Fibroblast of the aortic adventitia (primary cell): ENCODE measurements at regions not wholly inside any gene's neighbourhood (a gene's known extent, or its start where the extent isn't known, plus 50 kb on each side); places are given as distances from the start of the nearest gene placed in this dataset.

ENCODE experiments used
- DNase-seq: peaks from one replicate; pipeline ENCODE4 v3.0.0-alpha.2; 2010; ENCODE audit warnings: low read depth
- H3K4me3 ChIP-seq: 2 replicates; pipeline ENCODE4 v1.5.1; 2011; ENCODE audit warnings: low read depth, mild to moderate bottlenecking, control low read depth, low read length, moderate library complexity
- TF ChIP-seq, protein P1 (sequence below): IDR thresholded peaks from 2 replicates; pipeline ENCODE4 v1.5.1; 2011; ENCODE audit warnings: mild to moderate bottlenecking, low read length, control low read depth, inconsistent platforms; ENCODE audit not compliant: insufficient read depth

- DNase-seq: no peak
- TF ChIP-seq, protein P1, sequence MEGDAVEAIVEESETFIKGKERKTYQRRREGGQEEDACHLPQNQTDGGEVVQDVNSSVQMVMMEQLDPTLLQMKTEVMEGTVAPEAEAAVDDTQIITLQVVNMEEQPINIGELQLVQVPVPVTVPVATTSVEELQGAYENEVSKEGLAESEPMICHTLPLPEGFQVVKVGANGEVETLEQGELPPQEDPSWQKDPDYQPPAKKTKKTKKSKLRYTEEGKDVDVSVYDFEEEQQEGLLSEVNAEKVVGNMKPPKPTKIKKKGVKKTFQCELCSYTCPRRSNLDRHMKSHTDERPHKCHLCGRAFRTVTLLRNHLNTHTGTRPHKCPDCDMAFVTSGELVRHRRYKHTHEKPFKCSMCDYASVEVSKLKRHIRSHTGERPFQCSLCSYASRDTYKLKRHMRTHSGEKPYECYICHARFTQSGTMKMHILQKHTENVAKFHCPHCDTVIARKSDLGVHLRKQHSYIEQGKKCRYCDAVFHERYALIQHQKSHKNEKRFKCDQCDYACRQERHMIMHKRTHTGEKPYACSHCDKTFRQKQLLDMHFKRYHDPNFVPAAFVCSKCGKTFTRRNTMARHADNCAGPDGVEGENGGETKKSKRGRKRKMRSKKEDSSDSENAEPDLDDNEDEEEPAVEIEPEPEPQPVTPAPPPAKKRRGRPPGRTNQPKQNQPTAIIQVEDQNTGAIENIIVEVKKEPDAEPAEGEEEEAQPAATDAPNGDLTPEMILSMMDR: no peak
- no peak overlapping the region for H3K4me3 ChIP-seq
Observed at GRCh38 chr4:34731070-34731469, 1513.2 kb downstream of the ARAP2 start.

- no peak overlapping the region for H3K4me3 ChIP-seq
- TF ChIP-seq, protein P1: no peak
- no peak for DNase-seq
Observed at GRCh38 chr4:34732176-34732950, 1512.0 kb downstream of the ARAP2 start.

DNA sequence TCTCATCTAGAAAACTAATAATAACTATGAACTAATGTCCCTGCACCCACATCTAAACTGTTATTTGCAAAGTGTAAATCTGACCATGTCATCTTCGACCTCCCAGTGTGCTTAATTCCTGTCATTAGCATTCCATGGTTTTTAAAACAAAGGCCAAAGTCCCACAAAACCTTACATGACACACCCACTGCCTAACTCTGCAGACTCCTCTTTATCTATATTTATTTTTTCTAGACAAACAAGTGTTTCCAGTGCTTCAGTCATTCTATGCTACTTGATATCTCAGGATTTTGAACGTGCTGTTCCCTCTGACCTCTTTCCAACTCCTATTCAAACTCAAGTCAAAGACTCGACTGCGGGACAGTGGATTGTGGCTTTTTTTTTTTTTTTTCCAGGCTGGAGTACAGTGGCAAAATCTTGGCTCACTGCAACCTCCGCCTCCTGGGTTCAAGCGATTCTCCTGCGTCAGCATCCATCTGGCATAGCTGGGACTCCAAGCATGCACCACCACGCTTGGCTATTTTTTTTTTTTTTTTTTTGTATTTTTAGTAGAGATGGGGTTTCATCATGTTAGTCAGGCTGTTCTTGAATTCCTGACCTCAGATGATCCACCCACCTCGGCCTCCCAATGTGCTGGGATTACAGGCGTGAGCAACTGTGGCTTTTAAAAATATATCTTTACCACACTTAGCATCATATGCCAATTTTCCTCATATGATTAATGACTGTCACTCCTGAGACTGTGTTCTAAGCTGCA, 1511.0 kb downstream of the ARAP2 start:
- no peak for DNase-seq
- H3K4me3 ChIP-seq: no peak overlapping the region
- TF ChIP-seq, protein P1: no peak

DNA sequence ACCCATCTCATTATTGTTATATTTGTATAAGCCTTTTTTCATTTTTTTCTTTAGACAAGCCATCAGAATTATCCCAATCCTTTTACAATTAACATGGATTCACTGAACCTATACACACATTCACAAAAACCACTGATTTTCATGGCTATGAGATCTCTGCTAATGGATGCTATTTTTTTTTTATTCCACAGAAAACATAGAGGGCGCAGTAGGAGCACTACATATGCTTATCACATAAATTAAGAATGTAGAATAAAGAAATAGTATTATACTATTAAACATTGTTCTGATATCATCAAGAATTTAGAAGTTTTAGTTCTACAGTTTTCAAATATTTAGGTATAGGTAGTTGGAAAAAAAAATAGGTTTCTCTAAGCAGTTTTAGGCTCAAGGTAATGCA, 1477.4 kb downstream of the ARAP2 start:
- TF ChIP-seq, protein P1: no peak
- DNase-seq: no peak
- H3K4me3 ChIP-seq: no peak overlapping the region

GRCh38 chr4:34767407-34767806, 1476.9 kb downstream of the ARAP2 start:
- DNase-seq: no peak
- no peak overlapping the region for H3K4me3 ChIP-seq
- TF ChIP-seq, protein P1: no peak

- no peak overlapping the region for H3K4me3 ChIP-seq
- TF ChIP-seq, protein P1: no peak
- DNase-seq: no peak
Observed at GRCh38 chr4:34771632-34772031, 1472.7 kb downstream of the ARAP2 start.
